Stomach (tissue), 8 donors: ENCODE measurements at regions not wholly inside any gene's neighbourhood (a gene's known extent, or its start where the extent isn't known, plus 50 kb on each side); places are given as distances from the start of the nearest gene placed in this dataset.

Experiments
- DNase-seq, 2 donors: peaks; one replicate each; pipeline versions ENCODE4 v3.0.0 to v3.0.0-alpha.2; 2013 to 2019
- H3K27ac ChIP-seq, 5 donors: fragments of 200-600 bp in 4 of 5; sonication (generic) in 4 of 5; one replicate each; pipeline ENCODE4 v1.5.1; 2013 to 2019; ENCODE audit warnings: mild to moderate bottlenecking in 1 of 5, moderate library complexity in 1 of 5
- H3K27me3 ChIP-seq, 3 donors: fragments of 200-600 bp; sonication (generic); one replicate each; pipeline ENCODE4 v1.5.1; 2017 to 2019; ENCODE audit warnings: mixed run types in 1 of 3
- H3K36me3 ChIP-seq, 4 donors: fragments of 200-600 bp; sonication (generic); 1 replicate in 3 of 4; 2 replicates in 1 of 4; pipeline ENCODE4 v1.5.1; 2016 to 2019
- H3K4me1 ChIP-seq, 4 donors: fragments of 200-600 bp; sonication (generic); one replicate each; pipeline ENCODE4 v1.5.1; 2016 to 2019
- H3K4me3 ChIP-seq, 4 donors: fragments of 200-600 bp; sonication (generic) in 3 of 4; one replicate each; pipeline ENCODE4 v1.5.1; 2016 to 2019; ENCODE audit warnings: mild to moderate bottlenecking in 1 of 4
- H3K9me3 ChIP-seq, 4 donors: fragments of 200-600 bp; sonication (generic); one replicate each; pipeline ENCODE4 v1.5.1; 2016 to 2019
- EP300 ChIP-seq: sonication (generic); formaldehyde crosslinking; IDR thresholded peaks from one replicate; pipeline ENCODE4 v1.6.1; 2017; ENCODE audit warnings: antibody characterized with exemption
- POLR2A ChIP-seq, 4 donors: fragments of 450-650 bp; IDR thresholded peaks; one replicate each; pipeline ENCODE4 v1.6.1; 2016; ENCODE audit warnings: antibody characterized with exemption in 4 of 4, control low read depth in 2 of 4, mild to moderate bottlenecking in 1 of 4, moderate library complexity in 1 of 4
- POLR2AphosphoS5 ChIP-seq, 3 donors: sonication (generic); formaldehyde crosslinking; IDR thresholded peaks; one replicate each; pipeline ENCODE4 v1.6.1; 2016; ENCODE audit warnings: antibody characterized with exemption in 3 of 3
- WGBS, 5 donors: extraction: QIAGEN DNeasy Blood & Tissue Kit in 3 of 5; methylation state at CpG; one replicate each; pipeline versions ENCODE4 v1.1.5 to v1.1.7; 2013 to 2018; 5-methylcytosine and 5-hydroxymethylcytosine counted together
- intact Hi-C: fragments of 100-400 bp; cut with DNase I; formaldehyde crosslinking; loops from one replicate; pipeline ENCODE4 v1.15.1; 2023; ENCODE audit warnings: low total_unique reads
- TF ChIP-seq, protein P1 (sequence below), 7 experiments: fragments of 450-650 bp in 4 of 7; fragments of 200-600 bp in 3 of 7; sonication (generic) in 3 of 7; IDR thresholded peaks; one replicate each; pipeline ENCODE4 v1.5.1; 2016 to 2019; ENCODE audit warnings: antibody characterized with exemption in 7 of 7, control low read depth in 2 of 7, mild to moderate bottlenecking in 1 of 7
- donor health status: healthy with polysubstance abuse.
- donor health status: Bipolar disorder and iron deficiency.
- donor health status: healthy.

DNA sequence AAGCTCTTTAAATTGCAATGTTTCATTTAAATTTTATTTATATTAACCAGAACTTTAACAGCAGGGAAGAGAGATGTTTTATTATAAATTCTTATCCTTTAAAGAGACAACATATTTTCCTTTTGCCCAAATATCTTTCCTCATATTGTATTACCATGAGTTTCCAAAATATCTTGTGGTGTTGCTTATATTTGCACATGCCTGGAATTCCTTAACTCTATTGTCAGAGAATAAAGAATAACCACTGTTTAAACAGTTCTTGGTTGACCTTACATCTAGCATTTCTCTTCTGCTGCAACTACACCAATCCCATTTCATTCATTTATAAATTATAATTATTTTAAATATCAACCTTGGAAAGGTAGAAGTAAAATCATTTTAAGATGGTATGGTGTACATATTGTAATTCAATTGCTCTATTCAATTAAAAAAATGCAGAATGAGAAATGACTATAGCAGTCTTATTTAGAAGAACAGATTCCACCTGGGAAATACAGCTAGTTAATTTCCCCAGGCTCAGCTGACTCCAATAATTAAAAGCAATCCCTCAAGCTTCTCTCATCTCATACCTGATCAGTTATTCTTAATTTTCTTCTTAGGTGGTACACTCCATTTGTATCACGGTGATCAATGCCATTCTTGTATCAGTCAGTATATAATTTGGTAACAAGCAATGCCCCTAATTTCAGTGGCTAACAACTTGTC lies 923.3 kb downstream of the KCNA4 start:
- Histone ChIP-seq H3K9me3 (no peaks in the 10 kb centered on the region), H3K4me1 (no peaks in the 10 kb centered on the region), H3K27me3 (no peaks in the 10 kb centered on the region), H3K36me3 (no peaks in the 10 kb centered on the region), H3K27ac (no peak overlapping the region), H3K4me3 (no peak overlapping the region)
- intact Hi-C loops = no loop called here
- no peak for DNase-seq
- 86 to 97% (median 89%) methylated on average over 1 of the region's 1 CpG for WGBS, 5 donors
- no peak for TF ChIP-seq EP300
- TF ChIP-seq POLR2A (IDR thresholded peaks at IDR 0.05) = no peak
- TF ChIP-seq POLR2AphosphoS5 (IDR thresholded peaks at IDR 0.05) = no peak
- TF ChIP-seq, protein P1, sequence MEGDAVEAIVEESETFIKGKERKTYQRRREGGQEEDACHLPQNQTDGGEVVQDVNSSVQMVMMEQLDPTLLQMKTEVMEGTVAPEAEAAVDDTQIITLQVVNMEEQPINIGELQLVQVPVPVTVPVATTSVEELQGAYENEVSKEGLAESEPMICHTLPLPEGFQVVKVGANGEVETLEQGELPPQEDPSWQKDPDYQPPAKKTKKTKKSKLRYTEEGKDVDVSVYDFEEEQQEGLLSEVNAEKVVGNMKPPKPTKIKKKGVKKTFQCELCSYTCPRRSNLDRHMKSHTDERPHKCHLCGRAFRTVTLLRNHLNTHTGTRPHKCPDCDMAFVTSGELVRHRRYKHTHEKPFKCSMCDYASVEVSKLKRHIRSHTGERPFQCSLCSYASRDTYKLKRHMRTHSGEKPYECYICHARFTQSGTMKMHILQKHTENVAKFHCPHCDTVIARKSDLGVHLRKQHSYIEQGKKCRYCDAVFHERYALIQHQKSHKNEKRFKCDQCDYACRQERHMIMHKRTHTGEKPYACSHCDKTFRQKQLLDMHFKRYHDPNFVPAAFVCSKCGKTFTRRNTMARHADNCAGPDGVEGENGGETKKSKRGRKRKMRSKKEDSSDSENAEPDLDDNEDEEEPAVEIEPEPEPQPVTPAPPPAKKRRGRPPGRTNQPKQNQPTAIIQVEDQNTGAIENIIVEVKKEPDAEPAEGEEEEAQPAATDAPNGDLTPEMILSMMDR (IDR thresholded peaks at IDR 0.05) = no peak

DNA sequence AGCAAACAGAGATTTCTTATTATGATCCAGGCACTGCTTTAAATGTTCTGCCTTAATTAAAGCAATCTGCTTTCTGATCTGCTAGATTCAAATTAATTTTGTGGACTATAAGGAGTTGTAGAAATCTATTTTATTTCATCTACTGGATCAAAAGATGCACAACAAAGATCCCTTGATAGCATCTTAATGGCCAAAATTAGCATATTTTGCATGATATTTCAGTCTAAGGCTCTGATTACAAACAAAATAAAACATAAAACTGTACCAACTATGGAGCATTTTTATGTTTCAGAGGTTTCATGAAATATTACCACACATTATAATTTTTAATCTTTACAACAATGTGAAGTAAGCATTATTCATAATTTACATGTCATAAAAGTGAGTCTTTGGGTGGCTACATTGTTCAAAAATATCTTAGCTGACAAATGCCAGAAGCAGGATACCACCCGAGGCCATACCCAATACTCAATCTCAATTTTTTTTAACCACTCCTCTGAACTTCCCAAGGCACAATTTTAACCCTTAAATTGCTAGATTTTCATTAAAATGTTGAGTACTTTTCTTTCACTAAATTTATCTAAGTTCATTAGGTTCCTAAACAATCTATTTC lies 929.5 kb downstream of the KCNA4 start:
- intact Hi-C loops = no loop called here
- Histone ChIP-seq H3K27ac (no peak overlapping the region), H3K4me1 (no peaks in the 10 kb centered on the region), H3K4me3 (no peak overlapping the region), H3K27me3 (no peaks in the 10 kb centered on the region), H3K36me3 (no peaks in the 10 kb centered on the region), H3K9me3 (peaks cover 0 to 5% (median 2%) of the 10 kb centered on the region in 4 donors)
- TF ChIP-seq EP300 = no peak
- TF ChIP-seq POLR2AphosphoS5 (IDR thresholded peaks at IDR 0.05) = no peak
- WGBS, 5 donors = 0 to 11% (median 5%) methylated on average over 1 of the region's 1 CpG
- DNase-seq = no peak

DNA sequence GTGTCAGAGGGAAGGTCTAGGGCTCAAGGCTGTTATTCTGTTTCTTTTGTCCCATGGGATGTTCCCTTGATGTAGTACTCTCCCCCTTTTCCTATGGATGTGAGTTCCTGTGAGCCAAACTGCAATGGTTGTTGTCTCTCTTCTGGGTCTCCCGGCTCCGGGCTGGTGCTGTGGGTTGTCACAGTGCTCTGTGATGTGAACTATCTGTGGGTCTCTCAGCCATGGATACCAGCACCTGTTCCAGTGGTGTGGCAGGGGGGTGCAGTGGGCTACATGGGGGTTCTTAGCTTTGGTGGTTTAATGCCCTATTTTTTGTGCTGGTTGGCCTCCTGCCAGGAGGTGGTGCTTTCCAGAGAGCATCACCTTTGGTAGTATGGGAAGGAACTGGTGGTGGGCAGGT lies 941.1 kb downstream of the KCNA4 start:
- Histone ChIP-seq H3K4me1 (no peaks in the 10 kb centered on the region), H3K27ac (no peak overlapping the region), H3K27me3 (no peaks in the 10 kb centered on the region), H3K36me3 (no peaks in the 10 kb centered on the region), H3K9me3 (peaks cover 0 to 35% (median 13%) of the 10 kb centered on the region in 4 donors), H3K4me3 (no peak overlapping the region)
- WGBS, 5 donors = 95 to 100% (median 97%) methylated on average over 2 of the region's 2 CpGs
- DNase-seq = no peak
- intact Hi-C loops = no loop called here
- TF ChIP-seq POLR2AphosphoS5 (IDR thresholded peaks at IDR 0.05) (no peak), EP300 (no peak)
- TF ChIP-seq, protein P1 (IDR thresholded peaks at IDR 0.05) = no peak

DNA sequence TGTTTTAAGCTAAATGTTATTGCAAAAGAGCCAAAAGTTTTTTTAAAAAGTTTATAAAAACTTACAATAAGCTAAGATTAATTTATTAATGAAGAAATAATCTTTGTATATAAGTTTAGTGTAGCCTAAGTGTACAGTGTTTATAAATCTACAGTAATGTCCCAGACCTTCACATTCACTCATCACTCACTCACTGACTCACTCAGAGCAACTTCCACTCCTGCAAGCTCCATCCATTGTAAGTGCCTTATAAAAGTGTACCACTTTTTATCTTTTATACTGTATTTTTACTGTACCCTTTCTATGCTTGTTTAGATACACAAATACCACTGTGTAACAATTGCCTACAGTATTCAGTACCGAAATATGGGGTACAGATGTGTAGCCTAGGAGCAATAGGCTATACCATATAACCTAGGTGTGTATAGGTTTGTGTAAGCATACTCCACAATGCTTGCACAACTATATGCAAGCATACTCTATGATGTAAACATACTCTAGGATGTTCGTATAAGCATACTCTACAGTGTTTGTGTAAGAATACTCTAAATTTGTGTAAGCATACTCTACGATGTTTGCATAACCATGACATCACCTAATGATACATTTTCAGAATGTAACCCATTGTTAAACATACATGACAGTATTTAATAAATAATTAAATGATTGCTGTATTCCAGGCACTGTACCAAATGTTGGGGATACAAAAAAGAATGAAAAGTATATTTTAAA lies 953.0 kb downstream of the KCNA4 start:
- no peak for DNase-seq

More for the DNA sequence above, 953.0 kb downstream of the KCNA4 start:
- H3K4me3 ChIP-seq = no peak overlapping the region
- no peaks in the 10 kb centered on the region for H3K36me3 ChIP-seq
- H3K27me3 ChIP-seq = no peaks in the 10 kb centered on the region
- TF ChIP-seq POLR2AphosphoS5 (IDR thresholded peaks at IDR 0.05) (no peak), POLR2A (IDR thresholded peaks at IDR 0.05) (no peak), EP300 (no peak)
- TF ChIP-seq, protein P1 (IDR thresholded peaks at IDR 0.05) = no peak
- 45 to 59% (median 53%) methylated on average over 3 of the region's 3 CpGs for WGBS, 5 donors
- no peaks in the 10 kb centered on the region for H3K4me1 ChIP-seq
- no peak overlapping the region for H3K27ac ChIP-seq
- peaks cover 0 to 4% (median 0%) of the 10 kb centered on the region in 4 donors for H3K9me3 ChIP-seq
- intact Hi-C loops = no loop called here
